Activated T-cell treated with anti-CD3 and anti-CD28 coated beads, Interleukin-2, amount 50 U/mL, for 4 hours (primary cell): ENCODE measurements at regions not wholly inside any gene's neighbourhood (a gene's known extent, or its start where the extent isn't known, plus 50 kb on each side); places are given as distances from the start of the nearest gene placed in this dataset.

Experiments
- ATAC-seq, 2 donors: fragments of 200-7000 bp; cut with Tn5 transposase; one replicate each; pipeline ENCODE4 v1.10.0; 2021
- DNase-seq: peaks from one replicate; pipeline ENCODE4 v3.0.0-alpha.2; 2020
- H3K27me3 Mint-ChIP-seq: one replicate; pipeline ENCODE4 v1.8.0; 2021; ENCODE audit warnings: low read depth, mixed read lengths
- H3K36me3 Mint-ChIP-seq: one replicate; pipeline ENCODE4 v1.8.0; 2022; ENCODE audit warnings: mixed read lengths; ENCODE audit not compliant: insufficient read depth
- H3K4me1 Mint-ChIP-seq: one replicate; pipeline ENCODE4 v1.8.0; 2021; ENCODE audit warnings: low read depth, mixed read lengths
- H3K4me3 Mint-ChIP-seq: one replicate; pipeline ENCODE4 v1.8.0; 2021; ENCODE audit warnings: mild to moderate bottlenecking, moderate library complexity, mixed read lengths
- H3K9me3 Mint-ChIP-seq: one replicate; pipeline ENCODE4 v1.8.0; 2021; ENCODE audit warnings: mixed read lengths

GRCh38 chr6:99761711-99762110, 155.1 kb downstream of the PRDM13 start:
- Mint-ChIP-seq H3K4me1 (no peaks in the 10 kb centered on the region), H3K9me3 (no peaks in the 10 kb centered on the region), H3K4me3 (no peak overlapping the region), H3K27me3 (no peaks in the 10 kb centered on the region), H3K36me3 (no peaks in the 10 kb centered on the region)
- no peak for DNase-seq
- ATAC-seq, result no peak

DNA sequence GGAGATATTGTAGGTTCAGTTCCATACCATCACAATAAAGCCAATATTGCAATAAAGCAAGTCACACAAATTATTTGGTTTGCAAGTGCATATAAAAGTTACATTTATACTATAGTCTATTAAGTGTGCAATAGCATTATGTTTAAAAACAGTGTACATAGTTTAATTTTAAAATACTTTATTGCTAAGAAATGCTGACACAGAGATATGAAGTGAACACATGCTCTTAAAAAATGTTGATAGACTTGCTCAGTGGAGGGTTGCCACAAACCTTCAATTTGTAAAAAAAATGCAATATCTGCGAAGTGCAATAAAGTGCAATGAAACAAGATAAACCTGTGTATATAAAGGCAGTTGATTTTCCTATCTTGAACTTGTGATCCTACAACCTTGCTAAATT, 161.5 kb downstream of the PRDM13 start:
- no peak for DNase-seq
- ATAC-seq, result no peak
- H3K4me1 Mint-ChIP-seq, result no peaks in the 10 kb centered on the region
- no peak overlapping the region for H3K4me3 Mint-ChIP-seq
- H3K36me3 Mint-ChIP-seq, result no peaks in the 10 kb centered on the region
- peaks cover 6% of the 10 kb centered on the region for H3K27me3 Mint-ChIP-seq
- peaks cover 3% of the 10 kb centered on the region for H3K9me3 Mint-ChIP-seq

DNA sequence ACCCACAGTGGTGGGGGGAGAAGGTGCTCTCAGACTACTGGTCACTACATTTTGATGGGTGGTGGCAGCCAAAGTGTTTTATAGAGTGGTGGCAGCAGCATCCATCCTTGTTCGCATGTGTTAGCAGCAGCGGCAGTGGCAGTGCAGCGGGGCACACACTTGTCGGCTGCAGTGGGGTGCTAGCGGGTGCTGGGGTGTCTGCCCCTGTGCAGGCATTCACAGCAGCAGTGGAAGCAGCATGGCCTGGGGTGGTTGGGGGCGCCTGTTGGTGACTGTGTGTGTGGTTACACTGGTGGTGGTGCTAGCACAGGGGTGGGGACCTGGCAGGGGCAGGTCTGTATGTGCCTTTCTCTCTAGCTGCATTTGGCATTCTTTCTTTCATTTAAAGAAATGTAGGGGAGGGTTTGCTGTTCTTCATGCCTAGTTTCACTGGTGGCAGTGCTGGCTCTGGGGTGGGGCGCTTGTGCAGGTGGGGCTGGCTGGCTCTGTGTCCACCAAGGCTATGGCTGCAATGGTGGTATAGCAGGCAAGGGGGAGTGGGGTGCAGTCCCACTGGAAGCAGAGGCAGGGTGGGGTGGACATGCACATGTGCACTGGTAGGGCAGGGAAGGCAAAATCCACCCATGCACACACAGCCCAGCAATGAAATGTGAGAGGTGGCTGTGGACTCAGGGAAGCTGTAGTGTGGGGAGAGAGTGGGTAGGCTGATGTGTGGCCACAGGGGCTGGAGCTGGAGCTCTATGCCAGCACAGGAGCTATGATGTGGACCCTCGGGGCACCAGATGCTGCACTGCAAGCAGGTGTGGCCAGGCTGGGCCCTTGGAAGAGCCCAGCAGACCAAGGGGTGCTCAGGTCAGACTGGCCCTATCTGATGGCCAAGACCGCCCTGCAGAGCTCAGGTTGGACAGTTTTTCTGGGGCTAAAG, 173.3 kb downstream of the PRDM13 start:
- no peaks in the 10 kb centered on the region for H3K9me3 Mint-ChIP-seq
- no peak overlapping the region for H3K4me3 Mint-ChIP-seq
- H3K27me3 Mint-ChIP-seq, result peaks cover 40% of the 10 kb centered on the region
- H3K36me3 Mint-ChIP-seq, result no peaks in the 10 kb centered on the region
- no peak for ATAC-seq
- H3K4me1 Mint-ChIP-seq, result no peaks in the 10 kb centered on the region
- DNase-seq, result no peak

- Mint-ChIP-seq H3K9me3 (no peaks in the 10 kb centered on the region), H3K4me1 (no peaks in the 10 kb centered on the region), H3K4me3 (no peak overlapping the region), H3K27me3 (peaks cover 35% of the 10 kb centered on the region), H3K36me3 (no peaks in the 10 kb centered on the region)
- DNase-seq (no peak), ATAC-seq (no peak)
Measured at GRCh38 chr6:99780556-99780885, 173.9 kb downstream of the PRDM13 start.

- no peaks in the 10 kb centered on the region for H3K9me3 Mint-ChIP-seq
- ATAC-seq, result no peak
- H3K4me1 Mint-ChIP-seq, result no peaks in the 10 kb centered on the region
Measured at GRCh38 chr6:99789767-99790166, 183.1 kb downstream of the PRDM13 start.

GRCh38 chr6:99790679-99791078, 184.0 kb downstream of the PRDM13 start:
- ATAC-seq (no peak), DNase-seq (no peak)
- Mint-ChIP-seq H3K4me3 (no peak overlapping the region), H3K36me3 (no peaks in the 10 kb centered on the region), H3K9me3 (no peaks in the 10 kb centered on the region), H3K27me3 (peaks cover 23% of the 10 kb centered on the region), H3K4me1 (no peaks in the 10 kb centered on the region)

More at GRCh38 chr6:99789767-99790166, 183.1 kb downstream of the PRDM13 start:
- H3K4me3 Mint-ChIP-seq, result no peak overlapping the region
- H3K36me3 Mint-ChIP-seq, result no peaks in the 10 kb centered on the region
- no peak for DNase-seq
- peaks cover 23% of the 10 kb centered on the region for H3K27me3 Mint-ChIP-seq

DNA sequence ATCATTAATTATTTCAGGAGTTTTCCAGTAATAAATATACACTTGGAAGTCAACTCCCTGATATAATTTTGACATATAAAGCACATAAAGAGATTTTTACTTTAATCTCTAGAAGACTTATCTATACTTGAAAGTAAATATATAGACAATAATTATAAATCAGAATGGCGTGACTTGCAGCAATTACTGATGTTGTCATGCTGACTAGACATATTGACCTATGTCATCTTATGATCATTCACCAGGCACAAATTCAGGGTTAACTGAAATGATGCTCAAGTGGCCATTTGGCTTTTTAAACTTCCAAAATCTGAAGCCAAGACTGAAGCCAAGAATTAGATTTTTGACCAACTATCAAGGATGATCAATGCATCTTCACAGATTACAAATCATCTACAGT, 192.2 kb downstream of the MCHR2 start:
- ATAC-seq (no peak), DNase-seq (no peak)
- Mint-ChIP-seq H3K27me3 (peaks cover 14% of the 10 kb centered on the region), H3K4me1 (no peaks in the 10 kb centered on the region), H3K4me3 (no peak overlapping the region), H3K36me3 (no peaks in the 10 kb centered on the region), H3K9me3 (no peaks in the 10 kb centered on the region)

DNA sequence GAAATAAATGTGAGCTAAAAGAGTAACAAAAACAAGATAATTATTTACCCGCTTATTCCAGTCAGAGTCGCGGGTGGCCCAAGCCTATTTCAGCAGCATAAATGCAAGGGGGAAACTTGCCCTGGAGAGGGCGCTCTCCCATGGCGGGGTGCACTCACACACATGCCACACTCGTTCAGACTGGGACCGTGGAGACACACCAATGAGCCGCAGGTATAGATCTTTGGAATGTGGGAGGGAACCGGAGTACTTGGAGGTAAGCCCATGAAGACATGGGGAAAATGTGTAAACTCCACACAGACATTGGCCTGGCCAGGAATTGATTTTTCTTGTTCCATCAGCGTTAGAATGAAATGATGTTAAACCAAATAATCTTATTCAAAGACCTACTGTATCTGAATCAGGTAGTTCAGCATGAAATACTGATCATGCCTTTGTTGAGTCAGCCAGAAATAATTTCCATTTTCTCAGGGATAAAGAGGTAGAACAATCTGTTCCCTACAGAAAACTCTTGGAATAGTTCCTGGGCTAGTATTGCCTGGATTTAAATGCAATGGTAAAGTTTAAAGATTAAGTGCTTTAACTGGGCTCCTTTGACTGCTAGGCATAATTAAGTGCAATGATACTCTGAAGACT, 191.5 kb downstream of the MCHR2 start:
- no peaks in the 10 kb centered on the region for H3K9me3 Mint-ChIP-seq
- ATAC-seq, result no peak
- DNase-seq, result no peak
- H3K4me1 Mint-ChIP-seq, result no peaks in the 10 kb centered on the region
- H3K27me3 Mint-ChIP-seq, result peaks cover 15% of the 10 kb centered on the region
- H3K36me3 Mint-ChIP-seq, result no peaks in the 10 kb centered on the region
- no peak overlapping the region for H3K4me3 Mint-ChIP-seq

- Mint-ChIP-seq H3K4me1 (no peaks in the 10 kb centered on the region), H3K4me3 (no peak overlapping the region), H3K27me3 (peaks cover 29% of the 10 kb centered on the region), H3K36me3 (no peaks in the 10 kb centered on the region), H3K9me3 (no peaks in the 10 kb centered on the region)
- ATAC-seq (no peak), DNase-seq (no peak)
Measured at GRCh38 chr6:99808992-99809391, 185.0 kb downstream of the MCHR2 start.

DNA sequence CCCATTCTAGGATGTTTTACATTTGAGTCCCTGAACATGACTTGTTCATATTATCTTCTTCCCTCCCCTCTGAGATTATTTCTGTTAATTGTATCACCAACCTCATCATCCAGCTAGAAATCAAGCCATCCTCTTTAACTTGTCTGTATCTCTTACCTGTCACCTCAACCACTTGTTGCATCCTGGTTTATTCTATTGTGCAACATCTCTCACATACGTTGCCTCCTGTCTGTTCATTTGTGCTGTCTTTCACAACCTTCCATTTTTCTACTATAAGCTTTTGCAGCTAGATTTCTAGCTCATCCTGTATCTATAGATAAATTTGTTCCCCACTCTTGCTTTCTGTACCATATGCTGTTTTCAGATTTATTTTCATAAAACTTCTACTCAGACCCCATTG, 183.7 kb downstream of the MCHR2 start:
- no peak for DNase-seq
- Mint-ChIP-seq H3K9me3 (no peaks in the 10 kb centered on the region), H3K4me1 (no peaks in the 10 kb centered on the region), H3K27me3 (peaks cover 31% of the 10 kb centered on the region), H3K4me3 (no peak overlapping the region), H3K36me3 (no peaks in the 10 kb centered on the region)
- no peak for ATAC-seq

DNA sequence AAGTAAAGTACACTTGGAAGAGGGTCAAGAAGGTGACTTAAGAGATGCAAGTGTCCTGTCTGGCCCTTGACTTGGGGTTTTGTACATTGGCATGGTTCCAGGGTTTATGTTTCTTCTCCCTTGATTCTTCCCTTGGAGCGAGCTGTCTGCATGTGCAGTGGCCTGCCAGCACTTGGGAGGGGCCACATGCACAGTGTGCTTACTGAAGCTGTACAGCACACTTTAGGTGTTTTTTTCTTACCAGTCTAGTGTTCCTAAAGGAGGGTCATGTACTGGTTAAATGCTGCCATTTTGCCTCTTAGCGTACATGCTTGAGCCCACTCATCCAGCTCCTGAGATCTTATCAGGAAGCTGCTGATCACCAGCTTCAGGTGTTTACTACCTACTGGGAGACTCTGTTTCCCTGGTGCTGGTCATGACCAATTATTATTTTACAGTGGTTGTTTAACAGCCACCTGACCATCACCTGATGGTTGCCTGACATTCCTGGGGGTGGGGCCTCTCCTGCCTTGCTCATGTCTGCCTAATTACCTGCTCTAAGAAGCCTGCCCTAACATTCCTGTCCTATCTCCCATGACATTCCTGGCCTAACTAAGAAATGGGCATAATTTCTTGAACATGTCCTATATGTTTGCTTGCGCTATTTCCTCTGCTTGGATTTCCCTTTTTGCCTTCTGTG, 182.9 kb downstream of the MCHR2 start:
- Mint-ChIP-seq H3K36me3 (no peaks in the 10 kb centered on the region), H3K27me3 (peaks cover 28% of the 10 kb centered on the region), H3K4me3 (no peak overlapping the region), H3K9me3 (no peaks in the 10 kb centered on the region), H3K4me1 (no peaks in the 10 kb centered on the region)
- ATAC-seq, result no peak
- DNase-seq, result no peak

- no peaks in the 10 kb centered on the region for H3K4me1 Mint-ChIP-seq
- no peak for DNase-seq
- H3K36me3 Mint-ChIP-seq, result no peaks in the 10 kb centered on the region
- H3K9me3 Mint-ChIP-seq, result no peaks in the 10 kb centered on the region
- no peak overlapping the region for H3K4me3 Mint-ChIP-seq
- H3K27me3 Mint-ChIP-seq, result peaks cover 28% of the 10 kb centered on the region
- ATAC-seq, result no peak
Measured at GRCh38 chr6:99811636-99812035, 182.4 kb downstream of the MCHR2 start.

DNA sequence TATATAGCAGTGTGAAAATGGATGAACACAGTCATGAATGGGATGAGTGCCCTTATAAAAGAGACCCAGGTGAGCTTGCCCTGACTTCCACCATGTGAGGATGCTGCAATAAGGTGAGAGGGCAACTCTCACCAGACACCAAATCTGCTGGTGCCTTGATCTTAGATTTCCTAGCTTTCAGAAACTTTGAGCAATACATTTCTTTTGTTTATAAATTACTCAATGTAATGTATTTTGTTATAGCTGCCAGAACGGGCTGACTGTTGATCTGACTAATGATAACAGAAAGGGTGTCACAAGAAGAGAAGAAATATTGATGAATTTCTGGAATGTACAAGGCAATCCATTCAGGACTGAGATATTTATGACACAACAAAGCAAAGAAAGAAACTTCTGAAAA, 180.5 kb downstream of the MCHR2 start:
- Mint-ChIP-seq H3K36me3 (no peaks in the 10 kb centered on the region), H3K9me3 (no peaks in the 10 kb centered on the region), H3K4me1 (no peaks in the 10 kb centered on the region), H3K27me3 (peaks cover 24% of the 10 kb centered on the region), H3K4me3 (no peak overlapping the region)
- DNase-seq (no peak), ATAC-seq (no peak)

- Mint-ChIP-seq H3K36me3 (no peaks in the 10 kb centered on the region), H3K27me3 (peaks cover 26% of the 10 kb centered on the region), H3K4me3 (no peak overlapping the region), H3K4me1 (no peaks in the 10 kb centered on the region), H3K9me3 (no peaks in the 10 kb centered on the region)
- ATAC-seq (no peak), DNase-seq (no peak)
Measured at GRCh38 chr6:99814230-99814928, 179.6 kb downstream of the MCHR2 start.
